H9 (cell line): ENCODE measurements at regions not wholly inside any gene's neighbourhood (a gene's known extent, or its start where the extent isn't known, plus 50 kb on each side); places are given as distances from the start of the nearest gene placed in this dataset.

Experiments used
- DNase-seq: peaks from one replicate; pipeline ENCODE4 v3.0.0-alpha.2; 2017
- H2AFZ ChIP-seq: one replicate; pipeline ENCODE4 v1.6.1; 2013; ENCODE audit warnings: mild to moderate bottlenecking, low read length, control low read depth, moderate library complexity
- H2AK5ac ChIP-seq: 2 replicates; pipeline ENCODE4 v1.6.1; 2013; ENCODE audit warnings: low read length, control low read depth, mixed read lengths; ENCODE audit not compliant: insufficient read length
- H2BK120ac ChIP-seq: one replicate; pipeline ENCODE4 v1.6.1; 2013; ENCODE audit warnings: low read depth, mild to moderate bottlenecking, low read length, control low read depth, inconsistent platforms; ENCODE audit not compliant: poor library complexity, severe bottlenecking
- H2BK12ac ChIP-seq: 2 replicates; pipeline ENCODE4 v1.6.1; 2013; ENCODE audit warnings: low read length, control low read depth, mixed read lengths, low read depth; ENCODE audit not compliant: insufficient read length
- H2BK15ac ChIP-seq: 2 replicates; pipeline ENCODE4 v1.6.1; 2013; ENCODE audit warnings: low read depth, low read length, control low read depth
- H2BK20ac ChIP-seq: one replicate; pipeline ENCODE4 v1.6.1; 2013; ENCODE audit warnings: low read depth, mild to moderate bottlenecking, low read length, control low read depth, inconsistent platforms; ENCODE audit not compliant: poor library complexity, severe bottlenecking
- H2BK5ac ChIP-seq: 2 replicates; pipeline ENCODE4 v1.6.1; 2013; ENCODE audit warnings: low read length, control low read depth, mixed read lengths; ENCODE audit not compliant: insufficient read length
- H3K14ac ChIP-seq: 2 replicates; pipeline ENCODE4 v1.6.1; 2013; ENCODE audit warnings: low read length, control low read depth; ENCODE audit not compliant: insufficient read depth
- H3K18ac ChIP-seq: 2 replicates; pipeline ENCODE4 v1.6.1; 2013; ENCODE audit warnings: low read depth, mild to moderate bottlenecking, mixed read lengths, low read length, control low read depth; ENCODE audit not compliant: insufficient read length
- H3K23ac ChIP-seq: 2 replicates; pipeline ENCODE4 v1.6.1; 2013; ENCODE audit warnings: low read length, control low read depth, mixed read lengths, low read depth; ENCODE audit not compliant: insufficient read length
- H3K23me2 ChIP-seq: 2 replicates; pipeline ENCODE4 v1.6.1; 2013; ENCODE audit warnings: low read depth, mild to moderate bottlenecking, mixed read lengths, low read length, control low read depth; ENCODE audit not compliant: insufficient read length, poor library complexity, severe bottlenecking
- H3K27ac ChIP-seq: 2 replicates; pipeline ENCODE4 v1.5.1; 2013; ENCODE audit warnings: low read length, control low read depth, mixed read lengths, low read depth; ENCODE audit not compliant: insufficient read length
- H3K27me3 ChIP-seq: 2 replicates; pipeline ENCODE4 v1.6.1; 2013; ENCODE audit warnings: low read length, control low read depth, inconsistent platforms; ENCODE audit not compliant: insufficient read depth
- H3K4ac ChIP-seq: 2 replicates; pipeline ENCODE4 v1.6.1; 2013; ENCODE audit warnings: low read depth, mild to moderate bottlenecking, control low read depth, inconsistent platforms, low read length, moderate library complexity
- H3K4me1 ChIP-seq: 2 replicates; pipeline ENCODE4 v1.6.1; 2013; ENCODE audit warnings: low read length, control low read depth, inconsistent platforms; ENCODE audit not compliant: insufficient read depth
- H3K4me2 ChIP-seq: 2 replicates; pipeline ENCODE4 v1.6.1; 2013; ENCODE audit warnings: low read length, control low read depth, mixed read lengths; ENCODE audit not compliant: insufficient read length, insufficient read depth
- H3K56ac ChIP-seq: 2 replicates; pipeline ENCODE4 v1.6.1; 2013; ENCODE audit warnings: low read depth, mild to moderate bottlenecking, mixed read lengths, low read length, control low read depth; ENCODE audit not compliant: insufficient read length
- H3K79me1 ChIP-seq: 2 replicates; pipeline ENCODE4 v1.6.1; 2013; ENCODE audit warnings: low read depth, mild to moderate bottlenecking, moderate library complexity, low read length, control low read depth, inconsistent platforms; ENCODE audit not compliant: insufficient read depth, poor library complexity, severe bottlenecking
- H3K79me2 ChIP-seq: 2 replicates; pipeline ENCODE4 v1.6.1; 2013; ENCODE audit warnings: low read length, control low read depth, inconsistent platforms; ENCODE audit not compliant: insufficient read depth
- H3K9ac ChIP-seq: 2 replicates; pipeline ENCODE4 v1.6.1; 2013; ENCODE audit warnings: low read length, control low read depth, mixed read lengths; ENCODE audit not compliant: insufficient read length; ENCODE audit errors: extremely low read depth
- H3K9me3 ChIP-seq: one replicate; pipeline ENCODE4 v1.6.1; 2013; ENCODE audit warnings: low read depth, low read length, inconsistent platforms; ENCODE audit not compliant: control insufficient read depth
- H3T11ph ChIP-seq: one replicate; pipeline ENCODE4 v1.6.1; 2013; ENCODE audit warnings: mild to moderate bottlenecking, low read length, control low read depth, inconsistent platforms
- H4K20me1 ChIP-seq: one replicate; pipeline ENCODE4 v1.6.1; 2013; ENCODE audit not compliant: control insufficient read depth, insufficient read length, insufficient read depth
- H4K5ac ChIP-seq: 2 replicates; pipeline ENCODE4 v1.6.1; 2013; ENCODE audit warnings: low read depth, mild to moderate bottlenecking, mixed read lengths, low read length, control low read depth; ENCODE audit not compliant: insufficient read length
- H4K8ac ChIP-seq: replicated peaks from 2 replicates; pipeline ENCODE4 v1.6.1; 2013; ENCODE audit warnings: low read length, control low read depth, mixed read lengths, low read depth; ENCODE audit not compliant: insufficient read length
- H4K91ac ChIP-seq: 2 replicates; pipeline ENCODE4 v1.6.1; 2013; ENCODE audit warnings: low read depth, mild to moderate bottlenecking, moderate library complexity, mixed read lengths, low read length, control low read depth; ENCODE audit not compliant: insufficient read length
- H3K27ac Mint-ChIP-seq, 3 experiments: 2 replicates in 2 of 3; 3 replicates in 1 of 3; pipeline ENCODE4 v1.8.0; 2020 to 2021; ENCODE audit warnings: mixed read lengths in 3 of 3, mild to moderate bottlenecking in 1 of 3, moderate library complexity in 1 of 3
- H3K27me3 Mint-ChIP-seq: 2 replicates; pipeline ENCODE4 v1.8.0; 2021; ENCODE audit warnings: low read depth, mild to moderate bottlenecking, moderate library complexity, mixed read lengths
- H3K36me3 Mint-ChIP-seq, 3 experiments: 2 replicates in 2 of 3; 3 replicates in 1 of 3; pipeline ENCODE4 v1.8.0; 2020 to 2021; ENCODE audit warnings: low read depth in 3 of 3, mixed read lengths in 3 of 3; ENCODE audit not compliant: insufficient read depth in 1 of 3
- H3K4me1 Mint-ChIP-seq, 2 experiments: 2 replicates each; pipeline ENCODE4 v1.8.0; 2020; ENCODE audit warnings: mixed read lengths in 2 of 2
- H3K4me3 Mint-ChIP-seq, 2 experiments: 2 replicates in 1 of 2; 3 replicates in 1 of 2; pipeline ENCODE4 v1.8.0; 2020 to 2021; ENCODE audit warnings: mild to moderate bottlenecking in 2 of 2, mixed read lengths in 2 of 2, moderate library complexity in 1 of 2
- H3K9me3 Mint-ChIP-seq, 2 experiments: 2 replicates in 1 of 2; 3 replicates in 1 of 2; pipeline ENCODE4 v1.8.0; 2020; ENCODE audit warnings: mild to moderate bottlenecking in 2 of 2, mixed read lengths in 2 of 2, moderate library complexity in 1 of 2
- CTCF ChIP-seq: fragments of 200-600 bp; sonication (generic); conservative IDR thresholded peaks from 3 replicates; pipeline ENCODE4 v1.8.0; 2021; ENCODE audit warnings: antibody characterized with exemption, mild to moderate bottlenecking

- peaks cover 37% of the 10 kb centered on the region for H3K27me3 Mint-ChIP-seq
- Histone ChIP-seq H2AK5ac (no peak overlapping the region), H2BK5ac (no peak overlapping the region), H2BK120ac (no peak overlapping the region), H2BK15ac (no peak overlapping the region), H3K18ac (no peak overlapping the region), H4K20me1 (no peaks in the 10 kb centered on the region), H3T11ph (no peak overlapping the region), H3K27me3 (no peaks in the 10 kb centered on the region), H3K4me1 (no peaks in the 10 kb centered on the region), H3K4ac (no peak overlapping the region), H2BK20ac (no peak overlapping the region), H2AFZ (no peak overlapping the region), H4K5ac (no peak overlapping the region), H3K9me3 (no peaks in the 10 kb centered on the region), H3K56ac (no peak overlapping the region), H3K14ac (no peak overlapping the region), H2BK12ac (no peak overlapping the region), H3K4me2 (no peak overlapping the region), H3K27ac (no peak overlapping the region), H4K8ac (no peak overlapping the region), H3K79me2 (no peaks in the 10 kb centered on the region), H3K79me1 (no peaks in the 10 kb centered on the region), H3K23ac (no peak overlapping the region), H3K23me2 (no peaks in the 10 kb centered on the region), H3K9ac (no peak overlapping the region), H4K91ac (no peak overlapping the region)
- DNase-seq, result no peak
- H3K9me3 Mint-ChIP-seq, result 0 out of 5 replicates have a peak, but pooled peaks cover 0 to 3% of the 10 kb centered on the region in 2 experiments
- no peak overlapping the region for H3K4me3 Mint-ChIP-seq
- no peak for TF ChIP-seq CTCF
- H3K36me3 Mint-ChIP-seq, result peaks cover 3 to 18% (median 14%) of the 10 kb centered on the region in 3 experiments; a peak in 5 of 7 replicates
- peaks cover 9 to 10% of the 10 kb centered on the region in 2 experiments for H3K4me1 Mint-ChIP-seq
- H3K27ac Mint-ChIP-seq, result no peak overlapping the region
Observed at GRCh38 chr3:27826448-27826847, 104.3 kb upstream of the EOMES start.
